ENCODE measurements at regions not wholly inside any gene's neighbourhood (a gene's known extent, or its start where the extent isn't known, plus 50 kb on each side); places are given as distances from the start of the nearest gene placed in this dataset.

DNA sequence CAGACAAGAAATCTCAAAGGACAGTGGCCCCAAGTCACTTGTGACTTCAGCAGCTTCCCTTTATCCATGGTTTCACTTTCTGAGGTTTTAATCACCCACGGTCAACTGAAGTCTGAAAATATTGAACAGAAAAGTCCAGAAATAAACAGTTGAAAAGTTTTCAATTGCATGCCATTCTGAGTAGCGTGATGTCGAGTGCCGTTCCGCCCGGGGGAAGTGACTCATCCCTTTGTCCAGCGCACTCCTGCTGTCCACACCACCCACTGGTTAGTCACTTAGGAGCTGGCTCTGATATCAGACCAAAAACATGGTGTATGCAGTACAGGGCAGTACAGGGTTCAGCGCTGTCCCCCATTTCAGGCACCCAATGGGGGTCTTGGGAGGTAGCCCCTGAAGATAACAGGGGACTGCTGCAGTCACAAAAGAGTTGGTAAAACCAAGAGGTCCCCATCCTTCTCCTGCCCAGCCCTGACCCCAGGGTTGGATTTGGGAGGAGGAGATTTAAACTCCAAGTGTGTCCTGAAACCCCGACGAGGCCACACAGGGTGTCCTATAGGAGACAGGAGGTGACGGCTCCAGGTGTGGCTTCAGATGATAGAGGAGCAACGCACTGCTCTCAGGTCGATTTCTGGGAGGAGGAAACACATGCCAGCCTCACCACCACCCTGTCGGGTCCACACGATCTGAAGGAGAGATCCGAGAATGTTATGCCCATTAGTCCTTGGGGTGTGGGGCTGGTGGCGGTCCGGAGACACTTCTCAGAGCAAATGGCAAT is 390.1 kb downstream of the CTTN start:
- intact Hi-C loops (cut with micrococcal nuclease) = no loop called here
- no peak for ATAC-seq
- H3K36me3 Mint-ChIP-seq = peaks cover 5% of the 10 kb centered on the region
- H3K27ac Mint-ChIP-seq = no peak overlapping the region
- no peaks in the 10 kb centered on the region for H3K4me1 Mint-ChIP-seq
- no peaks in the 10 kb centered on the region for H3K4me1 ChIP-seq (ENCODE audit: control insufficient read depth, insufficient read depth, low read length)
- DNase-seq = no peak
- peaks cover 4% of the 10 kb centered on the region for H3K9me3 ChIP-seq (ENCODE audit: control insufficient read depth, insufficient read depth, low read length)
- no peaks in the 10 kb centered on the region for H3K27me3 ChIP-seq (ENCODE audit: control insufficient read depth, insufficient read depth, low read length)
- no peak overlapping the region for H3K27ac ChIP-seq (ENCODE audit: low read length)
- no peak overlapping the region for H3K4me3 ChIP-seq (ENCODE audit: low read length)
- peaks cover 3 to 8% of the 10 kb centered on the region in 2 donors for H3K9me3 Mint-ChIP-seq
- WGBS (ENCODE audit: insufficient coverage) = 91% methylated on average over 18 of the region's 18 CpGs
- H3K36me3 ChIP-seq (ENCODE audit: control insufficient read depth, insufficient read depth, low read length) = no peaks in the 10 kb centered on the region
- H3K4me3 Mint-ChIP-seq = no peak overlapping the region
- no peaks in the 10 kb centered on the region for H3K27me3 Mint-ChIP-seq (ENCODE audit: low read depth in 2 of 2)
- TF ChIP-seq, protein P1, sequence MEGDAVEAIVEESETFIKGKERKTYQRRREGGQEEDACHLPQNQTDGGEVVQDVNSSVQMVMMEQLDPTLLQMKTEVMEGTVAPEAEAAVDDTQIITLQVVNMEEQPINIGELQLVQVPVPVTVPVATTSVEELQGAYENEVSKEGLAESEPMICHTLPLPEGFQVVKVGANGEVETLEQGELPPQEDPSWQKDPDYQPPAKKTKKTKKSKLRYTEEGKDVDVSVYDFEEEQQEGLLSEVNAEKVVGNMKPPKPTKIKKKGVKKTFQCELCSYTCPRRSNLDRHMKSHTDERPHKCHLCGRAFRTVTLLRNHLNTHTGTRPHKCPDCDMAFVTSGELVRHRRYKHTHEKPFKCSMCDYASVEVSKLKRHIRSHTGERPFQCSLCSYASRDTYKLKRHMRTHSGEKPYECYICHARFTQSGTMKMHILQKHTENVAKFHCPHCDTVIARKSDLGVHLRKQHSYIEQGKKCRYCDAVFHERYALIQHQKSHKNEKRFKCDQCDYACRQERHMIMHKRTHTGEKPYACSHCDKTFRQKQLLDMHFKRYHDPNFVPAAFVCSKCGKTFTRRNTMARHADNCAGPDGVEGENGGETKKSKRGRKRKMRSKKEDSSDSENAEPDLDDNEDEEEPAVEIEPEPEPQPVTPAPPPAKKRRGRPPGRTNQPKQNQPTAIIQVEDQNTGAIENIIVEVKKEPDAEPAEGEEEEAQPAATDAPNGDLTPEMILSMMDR (IDR thresholded peaks at IDR 0.05) = no peak

DNA sequence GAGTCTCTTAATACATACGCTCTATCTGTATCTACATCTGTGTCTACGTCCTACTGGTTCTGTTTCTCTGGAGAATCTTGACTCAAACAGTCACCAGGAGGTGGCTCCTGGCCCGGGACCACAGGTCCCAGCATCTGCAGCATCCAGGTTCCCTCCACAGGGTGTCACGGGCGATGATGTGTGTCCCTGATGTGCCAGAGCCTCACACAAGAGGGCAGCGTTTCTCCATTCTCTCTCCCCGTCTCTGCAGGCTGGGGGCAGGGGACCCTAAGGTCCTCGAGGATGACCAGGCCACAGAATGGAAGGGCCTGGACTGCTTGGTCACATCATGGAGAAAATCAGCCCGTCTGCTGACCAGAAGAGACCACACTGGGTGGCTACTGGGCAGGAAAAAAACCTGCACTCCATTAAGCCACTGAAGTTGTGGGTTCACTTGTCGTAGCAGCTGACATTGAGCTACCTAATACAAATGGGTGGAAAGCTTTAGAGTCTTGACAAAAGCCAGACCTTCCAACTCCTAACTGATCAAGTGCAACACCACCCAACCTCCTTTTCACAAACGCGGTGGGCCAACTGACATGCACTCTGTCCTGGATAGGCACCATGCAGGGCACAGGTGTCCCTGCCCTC is 392.5 kb downstream of the CTTN start:
- Histone ChIP-seq H3K9me3 (ENCODE audit: control insufficient read depth, insufficient read depth, low read length) (peaks cover 8% of the 10 kb centered on the region), H3K36me3 (ENCODE audit: control insufficient read depth, insufficient read depth, low read length) (no peaks in the 10 kb centered on the region), H3K27me3 (ENCODE audit: control insufficient read depth, insufficient read depth, low read length) (no peaks in the 10 kb centered on the region), H3K4me3 (ENCODE audit: low read length) (no peak overlapping the region), H3K27ac (ENCODE audit: low read length) (no peak overlapping the region), H3K4me1 (ENCODE audit: control insufficient read depth, insufficient read depth, low read length) (no peaks in the 10 kb centered on the region)
- intact Hi-C loops (cut with micrococcal nuclease) = no loop called here
- H3K27ac Mint-ChIP-seq = no peak overlapping the region
- no peaks in the 10 kb centered on the region for H3K4me1 Mint-ChIP-seq
- 81% methylated on average over 12 of the region's 12 CpGs for WGBS (ENCODE audit: insufficient coverage)
- no peak for DNase-seq
- no peaks in the 10 kb centered on the region for H3K27me3 Mint-ChIP-seq (ENCODE audit: low read depth in 2 of 2)
- no peak overlapping the region for H3K4me3 Mint-ChIP-seq
- TF ChIP-seq, protein P1 (IDR thresholded peaks at IDR 0.05) = no peak
- ATAC-seq = no peak
- peaks cover 4 to 11% of the 10 kb centered on the region in 2 donors for H3K9me3 Mint-ChIP-seq
- H3K36me3 Mint-ChIP-seq = peaks cover 6% of the 10 kb centered on the region

DNA sequence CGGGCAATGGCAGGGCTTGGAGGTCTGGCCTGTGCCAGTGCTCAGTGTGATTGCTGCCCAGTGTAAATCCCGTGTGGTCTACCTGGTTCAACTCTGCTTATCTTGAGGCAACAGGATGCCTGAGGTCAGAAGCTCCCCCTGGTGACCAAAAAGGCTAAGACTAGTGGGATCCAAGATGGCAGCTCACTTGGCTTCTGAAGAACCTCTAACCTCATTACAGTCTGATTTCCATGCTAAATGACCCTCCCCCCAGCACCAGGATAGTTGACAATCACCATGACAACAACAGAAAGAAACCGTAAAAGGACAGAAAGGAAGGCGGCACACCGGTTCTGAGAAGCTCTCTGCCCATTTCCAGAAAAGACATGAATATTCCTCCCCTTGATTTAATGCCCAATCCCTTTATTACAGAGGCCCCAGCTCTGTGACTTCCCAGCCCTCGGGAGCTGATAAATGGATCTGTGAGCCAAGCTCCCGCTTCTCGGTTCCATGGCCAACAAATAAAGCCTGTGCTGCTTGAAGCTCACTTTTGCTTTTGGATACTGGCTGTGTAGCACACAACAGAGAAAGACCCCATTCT is 398.4 kb downstream of the CTTN start:
- DNase-seq (no peak), ATAC-seq (no peak)
- 91% methylated on average over 8 of the region's 8 CpGs for WGBS (ENCODE audit: insufficient coverage)
- intact Hi-C loops (cut with micrococcal nuclease) = no loop called here
- Mint-ChIP-seq H3K27ac (no peak overlapping the region), H3K4me3 (no peak overlapping the region), H3K4me1 (no peaks in the 10 kb centered on the region), H3K36me3 (peaks cover 6% of the 10 kb centered on the region), H3K27me3 (ENCODE audit: low read depth in 2 of 2) (no peaks in the 10 kb centered on the region), H3K9me3 (peaks cover 4 to 11% of the 10 kb centered on the region in 2 donors)
- Histone ChIP-seq H3K9me3 (ENCODE audit: control insufficient read depth, insufficient read depth, low read length) (peaks cover 8% of the 10 kb centered on the region), H3K27ac (ENCODE audit: low read length) (no peak overlapping the region), H3K36me3 (ENCODE audit: control insufficient read depth, insufficient read depth, low read length) (no peaks in the 10 kb centered on the region), H3K4me1 (ENCODE audit: control insufficient read depth, insufficient read depth, low read length) (no peaks in the 10 kb centered on the region), H3K27me3 (ENCODE audit: control insufficient read depth, insufficient read depth, low read length) (no peaks in the 10 kb centered on the region), H3K4me3 (ENCODE audit: low read length) (no peak overlapping the region)
- TF ChIP-seq, protein P1 (IDR thresholded peaks at IDR 0.05) = no peak
